Suprapubic skin (tissue), 3 donors: ENCODE measurements at regions not wholly inside any gene's neighbourhood (a gene's known extent, or its start where the extent isn't known, plus 50 kb on each side); places are given as distances from the start of the nearest gene placed in this dataset.

Experiments
- POLR2AphosphoS5 ChIP-seq, 3 donors: sonication (generic); formaldehyde crosslinking; IDR thresholded peaks; one replicate each; pipeline ENCODE4 v1.6.1; 2017; ENCODE audit warnings: antibody characterized with exemption in 3 of 3
- TF ChIP-seq, protein P1 (sequence below), 2 donors: fragments of 200-600 bp in 1 of 2; fragments of 450-650 bp in 1 of 2; sonication (generic) in 1 of 2; IDR thresholded peaks; one replicate each; pipeline ENCODE4 v1.5.1; 2016 to 2019; ENCODE audit warnings: antibody characterized with exemption in 2 of 2, mild to moderate bottlenecking in 1 of 2, moderate library complexity in 1 of 2

DNA sequence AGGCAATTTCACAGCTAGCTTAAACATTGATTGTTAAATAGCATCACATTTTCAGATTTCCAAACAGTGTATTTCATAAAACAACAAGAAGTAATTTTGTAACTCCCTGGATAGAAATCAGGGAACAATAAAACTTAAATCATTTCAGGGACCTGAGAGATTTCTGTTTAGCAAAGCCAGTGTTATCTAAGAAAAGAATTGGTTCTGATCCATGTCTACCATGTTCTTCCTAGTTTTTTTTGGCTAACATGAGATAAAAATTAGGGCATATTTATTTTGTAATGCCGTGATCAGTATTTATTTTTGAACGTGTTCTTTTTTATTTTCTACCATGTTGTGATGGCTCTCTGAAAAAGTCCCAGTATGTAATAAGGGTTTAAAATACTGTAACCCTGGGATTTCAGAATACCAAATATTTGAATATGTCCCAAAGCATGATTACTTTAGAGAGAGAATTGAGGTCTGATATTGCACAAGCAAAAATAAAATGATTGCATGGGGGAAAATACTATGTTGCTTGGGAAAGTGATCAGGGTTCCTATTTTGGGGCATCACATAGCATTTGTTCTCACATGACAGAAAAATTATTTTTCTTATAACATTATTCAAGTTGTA lies 188.7 kb upstream of the CEP162 start:
- TF ChIP-seq POLR2AphosphoS5 (IDR thresholded peaks at IDR 0.05): no peak
- TF ChIP-seq, protein P1, sequence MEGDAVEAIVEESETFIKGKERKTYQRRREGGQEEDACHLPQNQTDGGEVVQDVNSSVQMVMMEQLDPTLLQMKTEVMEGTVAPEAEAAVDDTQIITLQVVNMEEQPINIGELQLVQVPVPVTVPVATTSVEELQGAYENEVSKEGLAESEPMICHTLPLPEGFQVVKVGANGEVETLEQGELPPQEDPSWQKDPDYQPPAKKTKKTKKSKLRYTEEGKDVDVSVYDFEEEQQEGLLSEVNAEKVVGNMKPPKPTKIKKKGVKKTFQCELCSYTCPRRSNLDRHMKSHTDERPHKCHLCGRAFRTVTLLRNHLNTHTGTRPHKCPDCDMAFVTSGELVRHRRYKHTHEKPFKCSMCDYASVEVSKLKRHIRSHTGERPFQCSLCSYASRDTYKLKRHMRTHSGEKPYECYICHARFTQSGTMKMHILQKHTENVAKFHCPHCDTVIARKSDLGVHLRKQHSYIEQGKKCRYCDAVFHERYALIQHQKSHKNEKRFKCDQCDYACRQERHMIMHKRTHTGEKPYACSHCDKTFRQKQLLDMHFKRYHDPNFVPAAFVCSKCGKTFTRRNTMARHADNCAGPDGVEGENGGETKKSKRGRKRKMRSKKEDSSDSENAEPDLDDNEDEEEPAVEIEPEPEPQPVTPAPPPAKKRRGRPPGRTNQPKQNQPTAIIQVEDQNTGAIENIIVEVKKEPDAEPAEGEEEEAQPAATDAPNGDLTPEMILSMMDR (IDR thresholded peaks at IDR 0.05): no peak
